ENCODE measurements at regions not wholly inside any gene's neighbourhood (a gene's known extent, or its start where the extent isn't known, plus 50 kb on each side); places are given as distances from the start of the nearest gene placed in this dataset.

GRCh38 chr2:134152045-134153010 is 101.5 kb upstream of the MGAT5 start:
- no peak for TF ChIP-seq CTCF (IDR thresholded peaks at IDR 0.05; ENCODE audit: low read depth, low read length, missing control alignments)
- DNase-seq (ENCODE audit: low read depth), result no peak

GRCh38 chr2:134153294-134153880 is 100.5 kb upstream of the MGAT5 start:
- H3K4me3 ChIP-seq (ENCODE audit: low read depth, low read length), result no peak overlapping the region
- TF ChIP-seq CTCF (IDR thresholded peaks at IDR 0.05; ENCODE audit: low read depth, low read length, missing control alignments), result no peak
- no peak for DNase-seq (ENCODE audit: low read depth)

More at GRCh38 chr2:134152045-134153010, 101.5 kb upstream of the MGAT5 start:
- no peak overlapping the region for H3K4me3 ChIP-seq (ENCODE audit: low read depth, low read length)

- no peak for TF ChIP-seq CTCF (IDR thresholded peaks at IDR 0.05; ENCODE audit: low read depth, low read length, missing control alignments)
- DNase-seq (ENCODE audit: low read depth), result peak; percentile 65
Observed at GRCh38 chr2:134154246-134154645, 99.6 kb upstream of the MGAT5 start.

GRCh38 chr2:134155134-134155533 is 98.7 kb upstream of the MGAT5 start:
- H3K4me3 ChIP-seq (ENCODE audit: low read depth, low read length), result no peak overlapping the region
- no peak for TF ChIP-seq CTCF (IDR thresholded peaks at IDR 0.05; ENCODE audit: low read depth, low read length, missing control alignments)
- peak; percentile 61 for DNase-seq (ENCODE audit: low read depth)

More at GRCh38 chr2:134154246-134154645, 99.6 kb upstream of the MGAT5 start:
- no peak overlapping the region for H3K4me3 ChIP-seq (ENCODE audit: low read depth, low read length)

- no peak for DNase-seq (ENCODE audit: low read depth)
- no peak for TF ChIP-seq CTCF (IDR thresholded peaks at IDR 0.05; ENCODE audit: low read depth, low read length, missing control alignments)
- no peak overlapping the region for H3K4me3 ChIP-seq (ENCODE audit: low read depth, low read length)
Observed at GRCh38 chr2:134158295-134158694, 95.6 kb upstream of the MGAT5 start.

GRCh38 chr2:134161170-134161547 is 92.7 kb upstream of the MGAT5 start:
- no peak for DNase-seq (ENCODE audit: low read depth)
- no peak for TF ChIP-seq CTCF (IDR thresholded peaks at IDR 0.05; ENCODE audit: low read depth, low read length, missing control alignments)
- no peak overlapping the region for H3K4me3 ChIP-seq (ENCODE audit: low read depth, low read length)

All from GM12864 (cell line).